GM20000 (cell line): ENCODE measurements at regions not wholly inside any gene's neighbourhood (a gene's known extent, or its start where the extent isn't known, plus 50 kb on each side); places are given as distances from the start of the nearest gene placed in this dataset.

Experiments
- DNase-seq: peaks from one replicate; pipeline ENCODE4 v3.0.0; 2012; ENCODE audit warnings: low spot score
- CTCF ChIP-seq: IDR thresholded peaks from 2 replicates; pipeline ENCODE4 v1.5.1; 2012; ENCODE audit warnings: mild to moderate bottlenecking, control low read depth; ENCODE audit errors: extremely low read depth, missing control alignments

- no peak for DNase-seq
- TF ChIP-seq CTCF: no peak
Measured at GRCh38 chr16:79672524-79672923, 72.0 kb upstream of the MAF start.

DNA sequence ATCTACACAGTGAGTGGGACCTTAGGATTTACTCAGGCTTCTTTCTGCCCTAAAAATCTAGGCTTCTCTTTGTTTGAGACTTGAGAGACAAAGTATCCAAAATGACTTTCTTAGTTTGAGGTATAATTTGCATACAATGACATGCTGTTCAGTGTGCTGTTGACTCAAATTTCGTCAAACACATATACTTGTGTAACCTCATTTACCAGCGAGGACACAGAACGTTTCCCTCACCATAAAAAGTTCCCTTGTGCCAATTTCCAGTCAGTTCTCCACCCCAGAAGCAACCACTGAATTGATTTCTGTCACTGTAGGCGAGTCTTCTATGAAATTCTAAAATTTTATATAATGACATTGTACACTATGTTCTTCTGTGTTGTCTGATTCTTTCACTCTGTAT, 68.0 kb upstream of the MAF start:
- no peak for TF ChIP-seq CTCF
- no peak for DNase-seq

DNA sequence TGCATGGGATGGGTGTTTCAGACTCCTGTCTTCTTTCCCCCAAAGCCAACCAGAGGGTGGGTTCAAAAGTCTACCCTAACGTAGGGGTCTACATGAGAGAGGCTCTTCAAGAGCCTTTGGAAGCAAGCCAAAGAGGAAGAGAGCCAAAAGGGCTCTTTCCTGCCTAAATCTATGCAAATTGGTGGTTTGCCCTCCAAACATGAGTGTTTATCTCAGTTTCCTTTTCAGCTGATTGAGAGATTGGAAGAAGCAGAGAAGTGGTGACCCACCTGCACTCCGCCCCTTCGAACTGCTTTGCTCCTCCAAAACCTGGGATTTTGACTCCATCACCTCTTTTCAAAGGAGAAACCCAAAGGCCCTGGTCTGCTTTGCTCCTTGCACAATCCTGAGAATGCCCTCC, 65.4 kb upstream of the MAF start:
- DNase-seq: no peak
- TF ChIP-seq CTCF: no peak

- TF ChIP-seq CTCF: no peak
- no peak for DNase-seq
Measured at GRCh38 chr16:79664407-79664806, 63.9 kb upstream of the MAF start.

GRCh38 chr16:79662669-79663313, 62.3 kb upstream of the MAF start:
- no peak for TF ChIP-seq CTCF
- DNase-seq: no peak

DNA sequence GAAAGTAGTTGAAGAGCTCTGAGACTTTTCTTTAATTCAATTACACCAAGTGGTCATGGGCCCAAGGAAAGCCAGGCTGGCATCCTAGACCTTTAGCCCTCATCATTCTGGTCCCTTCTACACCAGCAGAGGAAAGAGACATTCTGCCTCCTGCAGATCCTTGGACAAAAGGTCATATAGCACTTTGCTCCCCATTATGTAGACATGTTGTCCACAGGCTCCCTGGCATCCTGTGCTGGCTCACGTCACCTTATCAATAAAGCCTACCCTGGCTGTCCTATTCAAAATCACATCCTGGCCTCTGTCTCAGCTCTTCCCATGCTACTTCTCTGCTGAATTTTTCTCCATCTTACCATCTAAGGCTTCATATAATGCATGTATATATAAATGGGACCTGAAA, 61.6 kb upstream of the MAF start:
- DNase-seq: no peak
- TF ChIP-seq CTCF: no peak

GRCh38 chr16:79661578-79661977, 61.0 kb upstream of the MAF start:
- DNase-seq: no peak
- TF ChIP-seq CTCF: no peak
